ENCODE measurements at regions not wholly inside any gene's neighbourhood (a gene's known extent, or its start where the extent isn't known, plus 50 kb on each side); places are given as distances from the start of the nearest gene placed in this dataset.

- Histone ChIP-seq H3K4me3 (ENCODE audit: low read depth in 2 of 2, low read length in 2 of 2) (no peak overlapping the region), H3K27me3 (ENCODE audit: control insufficient read depth, insufficient read depth, low read length) (no peaks in the 10 kb centered on the region), H3K4me1 (ENCODE audit: control insufficient read depth, insufficient read depth, low read length) (no peaks in the 10 kb centered on the region), H3K36me3 (ENCODE audit: control insufficient read depth, insufficient read depth, low read length) (no peaks in the 10 kb centered on the region), H3K27ac (ENCODE audit: low read length) (no peak overlapping the region), H3K9me3 (ENCODE audit: control insufficient read depth, insufficient read depth, low read depth, low read length) (peaks cover 3% of the 10 kb centered on the region; the same call in 1 of the 2 replicates)
- TF ChIP-seq, protein P1, sequence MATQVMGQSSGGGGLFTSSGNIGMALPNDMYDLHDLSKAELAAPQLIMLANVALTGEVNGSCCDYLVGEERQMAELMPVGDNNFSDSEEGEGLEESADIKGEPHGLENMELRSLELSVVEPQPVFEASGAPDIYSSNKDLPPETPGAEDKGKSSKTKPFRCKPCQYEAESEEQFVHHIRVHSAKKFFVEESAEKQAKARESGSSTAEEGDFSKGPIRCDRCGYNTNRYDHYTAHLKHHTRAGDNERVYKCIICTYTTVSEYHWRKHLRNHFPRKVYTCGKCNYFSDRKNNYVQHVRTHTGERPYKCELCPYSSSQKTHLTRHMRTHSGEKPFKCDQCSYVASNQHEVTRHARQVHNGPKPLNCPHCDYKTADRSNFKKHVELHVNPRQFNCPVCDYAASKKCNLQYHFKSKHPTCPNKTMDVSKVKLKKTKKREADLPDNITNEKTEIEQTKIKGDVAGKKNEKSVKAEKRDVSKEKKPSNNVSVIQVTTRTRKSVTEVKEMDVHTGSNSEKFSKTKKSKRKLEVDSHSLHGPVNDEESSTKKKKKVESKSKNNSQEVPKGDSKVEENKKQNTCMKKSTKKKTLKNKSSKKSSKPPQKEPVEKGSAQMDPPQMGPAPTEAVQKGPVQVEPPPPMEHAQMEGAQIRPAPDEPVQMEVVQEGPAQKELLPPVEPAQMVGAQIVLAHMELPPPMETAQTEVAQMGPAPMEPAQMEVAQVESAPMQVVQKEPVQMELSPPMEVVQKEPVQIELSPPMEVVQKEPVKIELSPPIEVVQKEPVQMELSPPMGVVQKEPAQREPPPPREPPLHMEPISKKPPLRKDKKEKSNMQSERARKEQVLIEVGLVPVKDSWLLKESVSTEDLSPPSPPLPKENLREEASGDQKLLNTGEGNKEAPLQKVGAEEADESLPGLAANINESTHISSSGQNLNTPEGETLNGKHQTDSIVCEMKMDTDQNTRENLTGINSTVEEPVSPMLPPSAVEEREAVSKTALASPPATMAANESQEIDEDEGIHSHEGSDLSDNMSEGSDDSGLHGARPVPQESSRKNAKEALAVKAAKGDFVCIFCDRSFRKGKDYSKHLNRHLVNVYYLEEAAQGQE (IDR thresholded peaks at IDR 0.05; ENCODE audit: insufficient read depth in 1 of 2, low read depth in 2 of 2, low read length in 1 of 2), result no peak
- TF ChIP-seq TCF7L2 (IDR thresholded peaks at IDR 0.05; ENCODE audit: low read depth, low read length) (no peak), SIN3A (IDR thresholded peaks at IDR 0.05; ENCODE audit: borderline replicate concordance, insufficient read depth, low read depth, low read length) (no peak), POLR2AphosphoS5 (IDR thresholded peaks at IDR 0.05; ENCODE audit: low read depth, low read length) (no peak)
- TF ChIP-seq, protein P2, sequence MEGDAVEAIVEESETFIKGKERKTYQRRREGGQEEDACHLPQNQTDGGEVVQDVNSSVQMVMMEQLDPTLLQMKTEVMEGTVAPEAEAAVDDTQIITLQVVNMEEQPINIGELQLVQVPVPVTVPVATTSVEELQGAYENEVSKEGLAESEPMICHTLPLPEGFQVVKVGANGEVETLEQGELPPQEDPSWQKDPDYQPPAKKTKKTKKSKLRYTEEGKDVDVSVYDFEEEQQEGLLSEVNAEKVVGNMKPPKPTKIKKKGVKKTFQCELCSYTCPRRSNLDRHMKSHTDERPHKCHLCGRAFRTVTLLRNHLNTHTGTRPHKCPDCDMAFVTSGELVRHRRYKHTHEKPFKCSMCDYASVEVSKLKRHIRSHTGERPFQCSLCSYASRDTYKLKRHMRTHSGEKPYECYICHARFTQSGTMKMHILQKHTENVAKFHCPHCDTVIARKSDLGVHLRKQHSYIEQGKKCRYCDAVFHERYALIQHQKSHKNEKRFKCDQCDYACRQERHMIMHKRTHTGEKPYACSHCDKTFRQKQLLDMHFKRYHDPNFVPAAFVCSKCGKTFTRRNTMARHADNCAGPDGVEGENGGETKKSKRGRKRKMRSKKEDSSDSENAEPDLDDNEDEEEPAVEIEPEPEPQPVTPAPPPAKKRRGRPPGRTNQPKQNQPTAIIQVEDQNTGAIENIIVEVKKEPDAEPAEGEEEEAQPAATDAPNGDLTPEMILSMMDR (IDR thresholded peaks at IDR 0.05), result no peak
- DNase-seq (ENCODE audit: low read depth, low spot score), result no peak
- CTCF ChIA-PET, result no interaction called here
- POLR2A ChIA-PET, result no interaction called here
- intact Hi-C loops (cut with micrococcal nuclease; ENCODE audit: unreplicated experiment), result no loop called here
- in situ Hi-C loops (cut with HindIII; ENCODE audit: low pct_unique_long_range_greater_than_20kb, low sequenced_read_pairs), result no loop called here
- no peak for ATAC-seq
- no TSS peak for BruUV-seq (replicated peaks)
Observed at GRCh38 chr6:115004982-115005381, 662.2 kb upstream of the HS3ST5 start.

GRCh38 chr6:115004204-115004603 is 661.4 kb upstream of the HS3ST5 start:
- ChIA-PET POLR2A (no interaction called here), CTCF (no interaction called here)
- TF ChIP-seq, protein P1 (IDR thresholded peaks at IDR 0.05; ENCODE audit: insufficient read depth in 1 of 2, low read depth in 2 of 2, low read length in 1 of 2), result no peak
- TF ChIP-seq, protein P2 (IDR thresholded peaks at IDR 0.05), result no peak
- TF ChIP-seq TCF7L2 (IDR thresholded peaks at IDR 0.05; ENCODE audit: low read depth, low read length) (no peak), SIN3A (IDR thresholded peaks at IDR 0.05; ENCODE audit: borderline replicate concordance, insufficient read depth, low read depth, low read length) (no peak), POLR2AphosphoS5 (IDR thresholded peaks at IDR 0.05; ENCODE audit: low read depth, low read length) (no peak)
- in situ Hi-C loops (cut with HindIII; ENCODE audit: low pct_unique_long_range_greater_than_20kb, low sequenced_read_pairs), result no loop called here
- Histone ChIP-seq H3K36me3 (ENCODE audit: control insufficient read depth, insufficient read depth, low read length) (no peaks in the 10 kb centered on the region), H3K4me3 (ENCODE audit: low read depth in 2 of 2, low read length in 2 of 2) (no peak overlapping the region), H3K9me3 (ENCODE audit: control insufficient read depth, insufficient read depth, low read depth, low read length) (peaks cover 3% of the 10 kb centered on the region; the same call in 1 of the 2 replicates), H3K27me3 (ENCODE audit: control insufficient read depth, insufficient read depth, low read length) (no peaks in the 10 kb centered on the region), H3K27ac (ENCODE audit: low read length) (no peak overlapping the region), H3K4me1 (ENCODE audit: control insufficient read depth, insufficient read depth, low read length) (no peaks in the 10 kb centered on the region)
- intact Hi-C loops (cut with micrococcal nuclease; ENCODE audit: unreplicated experiment), result no loop called here
- BruUV-seq (replicated peaks), result no TSS peak
- DNase-seq (ENCODE audit: low read depth, low spot score), result no peak
- ATAC-seq, result no peak
